Activated naive CD4-positive, alpha-beta T cell treated with anti-CD3 and anti-CD28 coated beads for 36 hours (primary cell): ENCODE measurements at regions not wholly inside any gene's neighbourhood (a gene's known extent, or its start where the extent isn't known, plus 50 kb on each side); places are given as distances from the start of the nearest gene placed in this dataset.

ENCODE experiments used
- CTCF ChIA-PET: fragments of 350-600 bp; sonication (Branson Sonifier 250); formaldehyde crosslinking; loops from one replicate; lab custom pipeline; 2021; ENCODE audit warnings: antibody characterized with exemption; lab: Charles Lee
- DNase-seq: peaks from one replicate; pipeline ENCODE4 v3.0.0-alpha.2; 2020
- H3K27ac Mint-ChIP-seq: one replicate; pipeline ENCODE4 v1.8.0; 2021; ENCODE audit warnings: mild to moderate bottlenecking, mixed read lengths
- H3K27me3 Mint-ChIP-seq: one replicate; pipeline ENCODE4 v1.8.0; 2021; ENCODE audit warnings: low read depth, mixed read lengths
- H3K36me3 Mint-ChIP-seq: one replicate; pipeline ENCODE4 v1.8.0; 2021; ENCODE audit warnings: low read depth, mixed read lengths
- H3K4me1 Mint-ChIP-seq: one replicate; pipeline ENCODE4 v1.8.0; 2021; ENCODE audit warnings: low read depth, mixed read lengths
- H3K4me3 Mint-ChIP-seq: one replicate; pipeline ENCODE4 v1.8.0; 2021; ENCODE audit warnings: mild to moderate bottlenecking, moderate library complexity, mixed read lengths
- H3K9me3 Mint-ChIP-seq: one replicate; pipeline ENCODE4 v1.8.0; 2021; ENCODE audit warnings: mixed read lengths
- intact Hi-C: fragments of 100-400 bp; cut with micrococcal nuclease; formaldehyde crosslinking; loops from one replicate; pipeline ENCODE4 v1.15.1; 2023

GRCh38 chr7:33841705-33842129, 63.6 kb upstream of the BMPER start:
- H3K36me3 Mint-ChIP-seq, result no peaks in the 10 kb centered on the region
- no peak for DNase-seq
- no peaks in the 10 kb centered on the region for H3K4me1 Mint-ChIP-seq
- intact Hi-C loops, result no loop called here
- peaks cover 4% of the 10 kb centered on the region for H3K9me3 Mint-ChIP-seq
- no peaks in the 10 kb centered on the region for H3K27me3 Mint-ChIP-seq
- CTCF ChIA-PET, result no interaction called here
- no peak overlapping the region for H3K27ac Mint-ChIP-seq
- no peak overlapping the region for H3K4me3 Mint-ChIP-seq

GRCh38 chr7:33842150-33842549, 63.2 kb upstream of the BMPER start:
- Mint-ChIP-seq H3K27ac (no peak overlapping the region), H3K9me3 (no peaks in the 10 kb centered on the region), H3K36me3 (no peaks in the 10 kb centered on the region), H3K4me3 (no peak overlapping the region), H3K4me1 (no peaks in the 10 kb centered on the region), H3K27me3 (no peaks in the 10 kb centered on the region)
- intact Hi-C loops, result no loop called here
- CTCF ChIA-PET, result no interaction called here
- no peak for DNase-seq

- Mint-ChIP-seq H3K4me3 (no peak overlapping the region), H3K9me3 (no peaks in the 10 kb centered on the region), H3K4me1 (no peaks in the 10 kb centered on the region), H3K36me3 (no peaks in the 10 kb centered on the region), H3K27ac (no peak overlapping the region), H3K27me3 (peaks cover 4% of the 10 kb centered on the region)
- CTCF ChIA-PET, result interaction anchor here (0.6 kb wide), 1 partner anchor 9 kb away, joined by 3 read pairs; no protein-coding TSS in a partner anchor
- intact Hi-C loops, result no loop called here
- no peak for DNase-seq
Observed at GRCh38 chr7:33845991-33846509, 59.3 kb upstream of the BMPER start.

GRCh38 chr7:33849004-33849403, 56.3 kb upstream of the BMPER start:
- no peak for DNase-seq
- no peak overlapping the region for H3K4me3 Mint-ChIP-seq
- no peak overlapping the region for H3K27ac Mint-ChIP-seq
- H3K9me3 Mint-ChIP-seq, result no peaks in the 10 kb centered on the region
- H3K36me3 Mint-ChIP-seq, result no peaks in the 10 kb centered on the region
- CTCF ChIA-PET, result interaction anchor here (1.3 to 1.7 kb wide), 2 partner anchors 12 to 84 kb away, joined by 3 to 8 read pairs; no protein-coding TSS in a partner anchor
- peaks cover 4% of the 10 kb centered on the region for H3K27me3 Mint-ChIP-seq
- intact Hi-C loops, result no loop called here
- no peaks in the 10 kb centered on the region for H3K4me1 Mint-ChIP-seq

GRCh38 chr7:33849971-33850559, 55.3 kb upstream of the BMPER start:
- no peak for DNase-seq
- H3K4me1 Mint-ChIP-seq, result no peaks in the 10 kb centered on the region
- no peak overlapping the region for H3K27ac Mint-ChIP-seq
- CTCF ChIA-PET, result interaction anchor here (1.7 kb wide), 2 partner anchors 14 to 45 kb away, joined by 5 to 8 read pairs; no protein-coding TSS in a partner anchor
- H3K27me3 Mint-ChIP-seq, result peaks cover 7% of the 10 kb centered on the region
- intact Hi-C loops, result no loop called here
- H3K4me3 Mint-ChIP-seq, result no peak overlapping the region
- H3K9me3 Mint-ChIP-seq, result no peaks in the 10 kb centered on the region
- H3K36me3 Mint-ChIP-seq, result no peaks in the 10 kb centered on the region

- Mint-ChIP-seq H3K9me3 (no peaks in the 10 kb centered on the region), H3K36me3 (no peaks in the 10 kb centered on the region), H3K27ac (no peak overlapping the region), H3K4me3 (no peak overlapping the region), H3K4me1 (no peaks in the 10 kb centered on the region), H3K27me3 (peaks cover 7% of the 10 kb centered on the region)
- no peak for DNase-seq
- CTCF ChIA-PET, result interaction anchor here (1.7 kb wide), 1 partner anchor 45 kb away, joined by 5 read pairs; no protein-coding TSS in a partner anchor
- intact Hi-C loops, result no loop called here
Observed at GRCh38 chr7:33850768-33851167, 54.6 kb upstream of the BMPER start.

- no peak for DNase-seq
- peaks cover 18% of the 10 kb centered on the region for H3K27me3 Mint-ChIP-seq
- no peak overlapping the region for H3K27ac Mint-ChIP-seq
- intact Hi-C loops, result no loop called here
- H3K36me3 Mint-ChIP-seq, result no peaks in the 10 kb centered on the region
- no peak overlapping the region for H3K4me3 Mint-ChIP-seq
- no peaks in the 10 kb centered on the region for H3K4me1 Mint-ChIP-seq
- CTCF ChIA-PET, result no interaction called here
- H3K9me3 Mint-ChIP-seq, result no peaks in the 10 kb centered on the region
Observed at GRCh38 chr7:33852838-33853237, 52.5 kb upstream of the BMPER start.

- H3K27ac Mint-ChIP-seq, result no peak overlapping the region
- intact Hi-C loops, result no loop called here
- CTCF ChIA-PET, result no interaction called here
- no peaks in the 10 kb centered on the region for H3K9me3 Mint-ChIP-seq
- H3K4me3 Mint-ChIP-seq, result no peak overlapping the region
- H3K4me1 Mint-ChIP-seq, result no peaks in the 10 kb centered on the region
- H3K27me3 Mint-ChIP-seq, result peaks cover 19% of the 10 kb centered on the region
- H3K36me3 Mint-ChIP-seq, result no peaks in the 10 kb centered on the region
- DNase-seq, result no peak
Observed at GRCh38 chr7:33853361-33854062, 51.8 kb upstream of the BMPER start.

- no peak for DNase-seq
- no peaks in the 10 kb centered on the region for H3K9me3 Mint-ChIP-seq
- intact Hi-C loops, result no loop called here
- no peaks in the 10 kb centered on the region for H3K36me3 Mint-ChIP-seq
- no peak overlapping the region for H3K27ac Mint-ChIP-seq
- H3K4me1 Mint-ChIP-seq, result no peaks in the 10 kb centered on the region
- H3K27me3 Mint-ChIP-seq, result peaks cover 19% of the 10 kb centered on the region
- H3K4me3 Mint-ChIP-seq, result no peak overlapping the region
- CTCF ChIA-PET, result no interaction called here
Observed at GRCh38 chr7:33854178-33854577, 51.2 kb upstream of the BMPER start.

- no peaks in the 10 kb centered on the region for H3K9me3 Mint-ChIP-seq
- H3K27me3 Mint-ChIP-seq, result peaks cover 15% of the 10 kb centered on the region
- H3K4me1 Mint-ChIP-seq, result no peaks in the 10 kb centered on the region
- no peaks in the 10 kb centered on the region for H3K36me3 Mint-ChIP-seq
- CTCF ChIA-PET, result no interaction called here
- no peak overlapping the region for H3K4me3 Mint-ChIP-seq
- no peak for DNase-seq
- intact Hi-C loops, result no loop called here
- H3K27ac Mint-ChIP-seq, result no peak overlapping the region
Observed at GRCh38 chr7:33854801-33855350, 50.5 kb upstream of the BMPER start.
